ENCODE measurements at regions not wholly inside any gene's neighbourhood (a gene's known extent, or its start where the extent isn't known, plus 50 kb on each side); places are given as distances from the start of the nearest gene placed in this dataset.

- TF ChIP-seq CTCF (IDR thresholded peaks at IDR 0.05) (no peak), POLR2A (IDR thresholded peaks at IDR 0.05) (no peak)
These were observed 349.4 kb downstream of the FAT4 start for GRCh38 chr4:125663896-125664767.

All from lower leg skin (tissue), 3 donors.